ENCODE measurements at regions not wholly inside any gene's neighbourhood (a gene's known extent, or its start where the extent isn't known, plus 50 kb on each side); places are given as distances from the start of the nearest gene placed in this dataset.

DNA sequence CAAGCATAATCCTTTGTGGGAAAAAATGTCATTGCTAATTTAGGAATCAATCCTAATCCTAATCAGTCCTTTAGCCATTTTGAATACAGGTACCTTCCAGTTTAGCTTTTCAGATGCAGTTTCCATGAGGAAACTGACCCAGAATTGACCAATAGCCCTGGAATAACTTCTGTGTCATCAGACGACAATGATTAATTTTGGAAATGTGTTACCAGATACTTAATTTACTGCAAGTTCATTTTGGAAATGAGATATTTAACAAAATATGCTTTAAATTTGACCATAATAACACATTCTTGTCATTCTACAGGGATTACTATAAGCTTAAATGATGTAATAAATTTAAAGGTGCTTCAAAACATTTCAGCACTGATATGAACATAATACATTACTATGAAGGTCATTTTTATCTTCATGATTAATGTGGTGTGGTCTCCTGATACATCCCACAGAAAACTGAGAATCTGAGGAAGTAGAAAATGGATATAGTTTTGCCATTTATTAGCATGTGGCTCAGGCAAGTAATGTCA lies 129.8 kb upstream of the SH3BP4 start:
- H3K27me3 ChIP-seq (ENCODE audit: control insufficient read depth, insufficient read depth, low read length) = peaks cover 2% of the 10 kb centered on the region
- ATAC-seq (ENCODE audit: low read depth in 2 of 2) (no peak), DNase-seq (no peak)
- Mint-ChIP-seq H3K9me3 (peaks cover 0 to 2% (median 0%) of the 10 kb centered on the region in 7 donors), H3K4me1 (no peaks in the 10 kb centered on the region), H3K36me3 (no peaks in the 10 kb centered on the region), H3K4me3 (no peak overlapping the region), H3K27ac (no peak overlapping the region), H3K27me3 (no peaks in the 10 kb centered on the region)
- no peaks in the 10 kb centered on the region for H3K36me3 ChIP-seq (ENCODE audit: control insufficient read depth, insufficient read depth, low read length)
- H3K9me3 ChIP-seq (ENCODE audit: control insufficient read depth in 2 of 2, low read length in 2 of 2) = no peaks in the 10 kb centered on the region
- H3K4me3 ChIP-seq (ENCODE audit: low read depth, low read length) = no peak overlapping the region
- H3K4me1 ChIP-seq (ENCODE audit: control insufficient read depth, insufficient read depth, low read length, poor library complexity, severe bottlenecking) = no peaks in the 10 kb centered on the region
- no peak overlapping the region for H3K27ac ChIP-seq (ENCODE audit: insufficient read depth, low read length, poor library complexity, severe bottlenecking)

DNA sequence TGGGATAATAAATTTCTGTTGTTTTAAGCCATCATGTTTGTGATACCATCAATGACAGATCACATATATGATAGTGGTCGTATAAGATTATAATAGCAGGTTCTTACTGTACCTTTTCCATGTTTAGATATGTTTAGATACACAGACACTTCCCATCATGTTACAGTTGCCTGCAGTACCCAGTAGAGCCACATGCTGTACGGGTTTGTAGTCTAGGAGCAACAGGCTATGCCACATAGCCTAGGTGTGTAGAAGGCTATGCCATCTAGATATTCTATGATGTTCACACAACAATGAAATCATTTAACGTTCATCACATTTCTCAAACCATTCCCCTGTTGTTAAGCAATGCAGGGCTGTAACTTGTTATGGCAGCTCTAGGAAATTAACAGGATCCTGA lies 132.9 kb upstream of the SH3BP4 start:
- peaks cover 0 to 3% (median 0%) of the 10 kb centered on the region in 7 donors for H3K9me3 Mint-ChIP-seq
- Histone ChIP-seq H3K4me3 (ENCODE audit: low read depth, low read length) (no peak overlapping the region), H3K27ac (ENCODE audit: insufficient read depth, low read length, poor library complexity, severe bottlenecking) (no peak overlapping the region), H3K36me3 (ENCODE audit: control insufficient read depth, insufficient read depth, low read length) (no peaks in the 10 kb centered on the region), H3K9me3 (ENCODE audit: control insufficient read depth in 2 of 2, low read length in 2 of 2) (no peaks in the 10 kb centered on the region), H3K4me1 (ENCODE audit: control insufficient read depth, insufficient read depth, low read length, poor library complexity, severe bottlenecking) (no peaks in the 10 kb centered on the region), H3K27me3 (ENCODE audit: control insufficient read depth, insufficient read depth, low read length) (peaks cover 4% of the 10 kb centered on the region)
- H3K4me3 Mint-ChIP-seq = no peak overlapping the region
- H3K4me1 Mint-ChIP-seq = no peaks in the 10 kb centered on the region
- no peak overlapping the region for H3K27ac Mint-ChIP-seq
- ATAC-seq (ENCODE audit: low read depth in 2 of 2) = no peak
- no peak for DNase-seq
- H3K27me3 Mint-ChIP-seq = peaks cover 5% of the 10 kb centered on the region
- H3K36me3 Mint-ChIP-seq = no peaks in the 10 kb centered on the region

DNA sequence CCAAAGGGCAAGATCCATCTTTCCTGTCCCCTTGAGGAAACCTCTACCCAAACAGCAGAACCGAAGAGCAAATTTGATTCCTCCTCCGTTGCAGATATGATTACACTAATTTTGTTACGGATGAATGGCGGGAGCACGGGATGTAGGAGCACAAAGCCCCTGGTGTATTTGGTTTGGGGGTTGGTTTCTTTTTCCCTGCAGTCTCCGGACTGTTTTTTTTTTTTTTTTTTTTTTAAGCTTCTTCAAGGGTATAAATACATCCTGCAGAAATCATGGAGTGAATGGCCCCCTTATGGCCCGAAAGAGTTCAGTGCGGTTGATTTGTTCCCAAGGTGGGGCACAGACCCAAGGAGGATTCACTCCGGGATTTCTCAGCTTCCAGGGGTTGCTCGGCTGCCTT lies 135.3 kb upstream of the SH3BP4 start:
- H3K36me3 Mint-ChIP-seq = no peaks in the 10 kb centered on the region
- peaks cover 0 to 3% (median 0%) of the 10 kb centered on the region in 7 donors for H3K9me3 Mint-ChIP-seq
- peaks cover 5% of the 10 kb centered on the region for H3K27me3 Mint-ChIP-seq
- no peaks in the 10 kb centered on the region for H3K4me1 Mint-ChIP-seq
- no peak overlapping the region for H3K27ac Mint-ChIP-seq
- DNase-seq (no peak), ATAC-seq (ENCODE audit: low read depth in 2 of 2) (no peak)
- no peak overlapping the region for H3K4me3 Mint-ChIP-seq
- no peaks in the 10 kb centered on the region for H3K4me1 ChIP-seq (ENCODE audit: control insufficient read depth, insufficient read depth, low read length, poor library complexity, severe bottlenecking)
- peaks cover 4% of the 10 kb centered on the region for H3K27me3 ChIP-seq (ENCODE audit: control insufficient read depth, insufficient read depth, low read length)
- H3K9me3 ChIP-seq (ENCODE audit: control insufficient read depth in 2 of 2, low read length in 2 of 2) = no peaks in the 10 kb centered on the region
- H3K4me3 ChIP-seq (ENCODE audit: low read depth, low read length) = no peak overlapping the region
- no peaks in the 10 kb centered on the region for H3K36me3 ChIP-seq (ENCODE audit: control insufficient read depth, insufficient read depth, low read length)
- no peak overlapping the region for H3K27ac ChIP-seq (ENCODE audit: insufficient read depth, low read length, poor library complexity, severe bottlenecking)

DNA sequence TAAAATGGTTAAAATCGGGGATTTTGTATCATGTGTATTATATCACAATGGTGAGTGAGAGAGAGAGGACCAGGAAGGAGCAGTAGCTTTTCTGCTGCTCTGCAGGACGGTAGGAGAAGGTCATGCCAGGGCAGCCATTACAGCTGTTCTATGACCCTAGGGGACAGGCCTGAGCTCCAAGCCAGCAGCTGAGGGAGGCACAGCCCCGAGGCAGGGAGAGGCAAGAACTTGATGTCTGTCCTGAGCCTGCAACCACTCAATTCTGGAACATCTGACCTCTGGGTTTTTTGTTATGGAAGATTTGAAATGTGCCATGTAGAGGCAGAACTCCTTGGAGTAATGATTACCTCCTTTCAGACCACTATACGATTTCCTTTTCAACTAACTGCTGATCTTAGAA lies 135.8 kb upstream of the SH3BP4 start:
- no peak overlapping the region for H3K4me3 Mint-ChIP-seq
- no peak overlapping the region for H3K27ac Mint-ChIP-seq
- Histone ChIP-seq H3K4me1 (ENCODE audit: control insufficient read depth, insufficient read depth, low read length, poor library complexity, severe bottlenecking) (no peaks in the 10 kb centered on the region), H3K4me3 (ENCODE audit: low read depth, low read length) (no peak overlapping the region), H3K27ac (ENCODE audit: insufficient read depth, low read length, poor library complexity, severe bottlenecking) (no peak overlapping the region), H3K27me3 (ENCODE audit: control insufficient read depth, insufficient read depth, low read length) (peaks cover 4% of the 10 kb centered on the region), H3K9me3 (ENCODE audit: control insufficient read depth in 2 of 2, low read length in 2 of 2) (no peaks in the 10 kb centered on the region), H3K36me3 (ENCODE audit: control insufficient read depth, insufficient read depth, low read length) (no peaks in the 10 kb centered on the region)
- DNase-seq = no peak
- ATAC-seq (ENCODE audit: low read depth in 2 of 2) = no peak
- H3K27me3 Mint-ChIP-seq = peaks cover 5% of the 10 kb centered on the region
- H3K36me3 Mint-ChIP-seq = no peaks in the 10 kb centered on the region
- H3K4me1 Mint-ChIP-seq = no peaks in the 10 kb centered on the region
- peaks cover 0 to 3% (median 0%) of the 10 kb centered on the region in 7 donors for H3K9me3 Mint-ChIP-seq

DNA sequence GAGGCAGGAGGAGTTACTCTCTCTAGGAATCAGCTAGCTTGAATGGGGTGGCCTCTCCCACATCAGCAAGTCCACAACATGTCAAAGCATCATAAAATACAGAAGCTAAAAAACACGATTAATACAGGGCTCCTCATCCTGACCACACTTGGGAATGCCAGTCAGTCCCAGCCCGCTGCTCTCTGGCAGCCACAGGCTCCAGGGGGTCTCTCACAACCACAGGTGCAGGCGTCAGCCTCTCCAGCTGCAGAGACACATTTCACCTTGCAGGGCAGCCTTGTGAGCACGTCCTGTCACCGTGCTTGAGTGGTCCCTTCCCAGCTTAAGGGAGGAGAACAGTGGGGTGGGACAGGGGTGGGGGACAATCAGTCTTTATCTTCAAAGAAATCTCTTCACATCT lies 137.4 kb upstream of the SH3BP4 start:
- Mint-ChIP-seq H3K4me3 (no peak overlapping the region), H3K36me3 (no peaks in the 10 kb centered on the region), H3K9me3 (peaks cover 0 to 3% (median 0%) of the 10 kb centered on the region in 7 donors), H3K27me3 (peaks cover 5% of the 10 kb centered on the region), H3K27ac (no peak overlapping the region), H3K4me1 (no peaks in the 10 kb centered on the region)
- Histone ChIP-seq H3K36me3 (ENCODE audit: control insufficient read depth, insufficient read depth, low read length) (no peaks in the 10 kb centered on the region), H3K4me1 (ENCODE audit: control insufficient read depth, insufficient read depth, low read length, poor library complexity, severe bottlenecking) (no peaks in the 10 kb centered on the region), H3K27ac (ENCODE audit: insufficient read depth, low read length, poor library complexity, severe bottlenecking) (no peak overlapping the region), H3K27me3 (ENCODE audit: control insufficient read depth, insufficient read depth, low read length) (peaks cover 4% of the 10 kb centered on the region), H3K9me3 (ENCODE audit: control insufficient read depth in 2 of 2, low read length in 2 of 2) (no peaks in the 10 kb centered on the region), H3K4me3 (ENCODE audit: low read depth, low read length) (no peak overlapping the region)
- no peak for DNase-seq
- no peak for ATAC-seq (ENCODE audit: low read depth in 2 of 2)

DNA sequence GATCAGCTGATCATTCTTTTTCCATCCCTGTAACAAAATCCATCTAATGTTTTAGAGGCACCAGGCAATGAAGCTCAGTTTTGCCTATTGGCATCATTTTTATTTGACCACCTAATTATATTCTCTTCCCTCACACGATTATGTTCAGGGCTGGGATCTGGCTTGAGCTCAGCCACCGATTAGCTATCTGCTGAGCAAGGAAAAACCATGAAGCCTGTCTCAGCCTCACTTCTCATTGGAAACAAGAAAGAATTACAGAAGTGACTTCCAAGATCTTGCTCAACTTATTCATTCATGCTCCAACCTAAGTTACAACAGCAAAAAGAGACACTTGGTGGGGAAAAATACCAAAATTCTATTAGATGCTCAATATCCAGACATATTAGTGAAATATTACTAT lies 139.0 kb upstream of the SH3BP4 start:
- Histone ChIP-seq H3K4me1 (ENCODE audit: control insufficient read depth, insufficient read depth, low read length, poor library complexity, severe bottlenecking) (no peaks in the 10 kb centered on the region), H3K36me3 (ENCODE audit: control insufficient read depth, insufficient read depth, low read length) (no peaks in the 10 kb centered on the region), H3K9me3 (ENCODE audit: control insufficient read depth in 2 of 2, low read length in 2 of 2) (no peaks in the 10 kb centered on the region), H3K4me3 (ENCODE audit: low read depth, low read length) (no peak overlapping the region), H3K27me3 (ENCODE audit: control insufficient read depth, insufficient read depth, low read length) (peaks cover 2% of the 10 kb centered on the region), H3K27ac (ENCODE audit: insufficient read depth, low read length, poor library complexity, severe bottlenecking) (no peak overlapping the region)
- Mint-ChIP-seq H3K27me3 (peaks cover 5% of the 10 kb centered on the region), H3K4me1 (no peaks in the 10 kb centered on the region), H3K9me3 (peaks cover 0 to 3% (median 0%) of the 10 kb centered on the region in 7 donors), H3K36me3 (no peaks in the 10 kb centered on the region), H3K27ac (peak overlapping the region in 1 of 3 donors; percentile 20), H3K4me3 (no peak overlapping the region)
- DNase-seq (no peak), ATAC-seq (ENCODE audit: low read depth in 2 of 2) (no peak)

DNA sequence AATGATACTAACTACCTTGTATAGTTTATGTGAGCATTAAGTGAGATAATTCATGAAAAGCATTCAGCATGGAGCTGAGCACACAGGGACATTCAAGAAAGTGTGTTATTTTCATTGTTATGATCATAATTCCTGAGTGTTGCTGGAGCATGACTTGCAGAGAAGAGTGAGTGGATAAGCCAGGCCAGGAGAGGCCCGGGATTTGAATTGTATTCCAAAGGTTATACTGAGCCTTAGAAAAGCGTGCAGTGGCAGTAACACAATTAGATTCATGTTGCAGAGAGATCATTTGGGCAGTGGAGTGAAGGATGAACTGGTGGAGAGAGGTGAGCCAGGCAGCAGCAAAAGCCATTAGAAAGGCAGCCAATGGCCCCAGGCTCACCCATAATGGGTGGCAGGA lies 142.9 kb upstream of the SH3BP4 start:
- Mint-ChIP-seq H3K27ac (no peak overlapping the region), H3K4me1 (no peaks in the 10 kb centered on the region), H3K27me3 (no peaks in the 10 kb centered on the region), H3K36me3 (no peaks in the 10 kb centered on the region), H3K4me3 (no peak overlapping the region), H3K9me3 (peaks cover 0 to 2% (median 0%) of the 10 kb centered on the region in 7 donors)
- Histone ChIP-seq H3K4me1 (ENCODE audit: control insufficient read depth, insufficient read depth, low read length, poor library complexity, severe bottlenecking) (no peaks in the 10 kb centered on the region), H3K36me3 (ENCODE audit: control insufficient read depth, insufficient read depth, low read length) (no peaks in the 10 kb centered on the region), H3K27ac (ENCODE audit: insufficient read depth, low read length, poor library complexity, severe bottlenecking) (no peak overlapping the region), H3K27me3 (ENCODE audit: control insufficient read depth, insufficient read depth, low read length) (no peaks in the 10 kb centered on the region), H3K9me3 (ENCODE audit: control insufficient read depth in 2 of 2, low read length in 2 of 2) (no peaks in the 10 kb centered on the region), H3K4me3 (ENCODE audit: low read depth, low read length) (no peak overlapping the region)
- no peak for ATAC-seq (ENCODE audit: low read depth in 2 of 2)
- no peak for DNase-seq

DNA sequence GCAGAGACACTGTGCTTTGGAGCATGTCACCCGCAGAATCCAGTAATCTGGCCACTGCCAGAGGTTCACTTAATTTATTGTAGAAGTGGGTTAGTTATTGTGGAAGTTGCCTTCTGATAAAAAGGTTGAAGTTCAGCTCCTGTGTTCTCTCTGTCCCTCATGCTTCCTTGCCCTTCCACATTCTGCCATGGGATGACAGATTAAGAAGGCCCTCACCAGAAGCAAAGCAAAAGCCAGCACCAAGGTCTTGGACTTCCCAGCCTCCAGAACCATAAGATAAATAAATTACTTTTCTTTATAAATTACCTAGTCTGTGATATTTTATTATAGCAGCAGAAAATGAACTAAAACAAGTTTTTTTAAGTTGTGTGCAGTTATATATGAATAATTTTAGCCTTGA lies 145.0 kb upstream of the SH3BP4 start:
- Mint-ChIP-seq H3K27ac (no peak overlapping the region), H3K27me3 (no peaks in the 10 kb centered on the region), H3K9me3 (peaks cover 0 to 2% (median 0%) of the 10 kb centered on the region in 7 donors), H3K36me3 (no peaks in the 10 kb centered on the region), H3K4me3 (no peak overlapping the region), H3K4me1 (no peaks in the 10 kb centered on the region)
- no peaks in the 10 kb centered on the region for H3K27me3 ChIP-seq (ENCODE audit: control insufficient read depth, insufficient read depth, low read length)
- no peak for ATAC-seq (ENCODE audit: low read depth in 2 of 2)
- H3K36me3 ChIP-seq (ENCODE audit: control insufficient read depth, insufficient read depth, low read length) = no peaks in the 10 kb centered on the region
- H3K4me1 ChIP-seq (ENCODE audit: control insufficient read depth, insufficient read depth, low read length, poor library complexity, severe bottlenecking) = no peaks in the 10 kb centered on the region
- H3K9me3 ChIP-seq (ENCODE audit: control insufficient read depth in 2 of 2, low read length in 2 of 2) = no peaks in the 10 kb centered on the region
- no peak for DNase-seq
- no peak overlapping the region for H3K4me3 ChIP-seq (ENCODE audit: low read depth, low read length)
- H3K27ac ChIP-seq (ENCODE audit: insufficient read depth, low read length, poor library complexity, severe bottlenecking) = no peak overlapping the region

Measured in CD4-positive, CD25-positive, alpha-beta regulatory T cell (primary cell).